Endothelial cell (in vitro differentiated cells): ENCODE measurements at regions not wholly inside any gene's neighbourhood (a gene's known extent, or its start where the extent isn't known, plus 50 kb on each side); places are given as distances from the start of the nearest gene placed in this dataset.

Experiments
- DNase-seq: peaks from one replicate; pipeline ENCODE4 v3.0.0; 2021; ENCODE audit warnings: low spot score
- H3K27ac Mint-ChIP-seq: one replicate; pipeline ENCODE4 v1.8.0; 2021; ENCODE audit warnings: mixed read lengths, inconsistent platforms; ENCODE audit not compliant: unreplicated experiment
- H3K27me3 Mint-ChIP-seq: one replicate; pipeline ENCODE4 v1.8.0; 2021; ENCODE audit warnings: mild to moderate bottlenecking, moderate library complexity, mixed read lengths, inconsistent platforms; ENCODE audit not compliant: unreplicated experiment
- H3K36me3 Mint-ChIP-seq: one replicate; pipeline ENCODE4 v1.8.0; 2021; ENCODE audit warnings: mild to moderate bottlenecking, low read depth, mixed read lengths, inconsistent platforms; ENCODE audit not compliant: unreplicated experiment
- H3K4me1 Mint-ChIP-seq: one replicate; pipeline ENCODE4 v1.8.0; 2021; ENCODE audit warnings: mild to moderate bottlenecking, mixed read lengths, inconsistent platforms; ENCODE audit not compliant: unreplicated experiment
- H3K4me3 Mint-ChIP-seq: one replicate; pipeline ENCODE4 v1.8.0; 2021; ENCODE audit warnings: mild to moderate bottlenecking, mixed read lengths, inconsistent platforms; ENCODE audit not compliant: unreplicated experiment
- H3K9me3 Mint-ChIP-seq: one replicate; pipeline ENCODE4 v1.8.0; 2021; ENCODE audit warnings: mixed read lengths, inconsistent platforms; ENCODE audit not compliant: unreplicated experiment
- TF ChIP-seq, protein P1 (sequence below): fragments of 200-600 bp; sonication (generic); IDR thresholded peaks from one replicate; pipeline ENCODE4 v1.5.0; 2021; ENCODE audit warnings: antibody characterized with exemption; ENCODE audit not compliant: unreplicated experiment

DNA sequence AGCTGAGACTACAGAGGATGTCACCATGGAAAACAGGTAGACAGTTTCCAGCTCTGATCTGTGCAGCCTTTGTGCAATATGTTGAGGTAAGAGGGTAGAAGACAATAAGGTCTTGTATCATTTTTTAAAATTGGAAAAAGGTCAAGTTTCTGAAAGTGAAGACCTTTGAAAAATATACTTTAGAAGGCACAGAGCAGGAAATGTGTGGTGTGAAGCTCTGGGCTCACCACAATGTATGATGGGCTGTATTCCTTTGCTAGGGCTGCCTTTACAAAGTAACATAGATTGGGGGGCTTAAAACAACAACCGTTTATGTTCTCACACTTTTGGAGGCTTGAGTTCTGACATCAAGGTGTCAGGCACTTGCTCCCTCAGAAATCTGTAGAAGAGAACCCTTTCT is 514.3 kb upstream of the JARID2 start:
- no peak for DNase-seq
- H3K36me3 Mint-ChIP-seq = no peaks in the 10 kb centered on the region
- H3K27ac Mint-ChIP-seq = no peak overlapping the region
- no peaks in the 10 kb centered on the region for H3K9me3 Mint-ChIP-seq
- TF ChIP-seq, protein P1, sequence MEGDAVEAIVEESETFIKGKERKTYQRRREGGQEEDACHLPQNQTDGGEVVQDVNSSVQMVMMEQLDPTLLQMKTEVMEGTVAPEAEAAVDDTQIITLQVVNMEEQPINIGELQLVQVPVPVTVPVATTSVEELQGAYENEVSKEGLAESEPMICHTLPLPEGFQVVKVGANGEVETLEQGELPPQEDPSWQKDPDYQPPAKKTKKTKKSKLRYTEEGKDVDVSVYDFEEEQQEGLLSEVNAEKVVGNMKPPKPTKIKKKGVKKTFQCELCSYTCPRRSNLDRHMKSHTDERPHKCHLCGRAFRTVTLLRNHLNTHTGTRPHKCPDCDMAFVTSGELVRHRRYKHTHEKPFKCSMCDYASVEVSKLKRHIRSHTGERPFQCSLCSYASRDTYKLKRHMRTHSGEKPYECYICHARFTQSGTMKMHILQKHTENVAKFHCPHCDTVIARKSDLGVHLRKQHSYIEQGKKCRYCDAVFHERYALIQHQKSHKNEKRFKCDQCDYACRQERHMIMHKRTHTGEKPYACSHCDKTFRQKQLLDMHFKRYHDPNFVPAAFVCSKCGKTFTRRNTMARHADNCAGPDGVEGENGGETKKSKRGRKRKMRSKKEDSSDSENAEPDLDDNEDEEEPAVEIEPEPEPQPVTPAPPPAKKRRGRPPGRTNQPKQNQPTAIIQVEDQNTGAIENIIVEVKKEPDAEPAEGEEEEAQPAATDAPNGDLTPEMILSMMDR = no peak
- no peak overlapping the region for H3K4me3 Mint-ChIP-seq
- H3K4me1 Mint-ChIP-seq = peaks cover 15% of the 10 kb centered on the region
- H3K27me3 Mint-ChIP-seq = peaks cover 1% of the 10 kb centered on the region

- TF ChIP-seq, protein P1 = no peak
- Mint-ChIP-seq H3K27ac (no peak overlapping the region), H3K4me1 (peaks cover 17% of the 10 kb centered on the region), H3K9me3 (no peaks in the 10 kb centered on the region), H3K27me3 (peaks cover 1% of the 10 kb centered on the region), H3K4me3 (no peak overlapping the region), H3K36me3 (no peaks in the 10 kb centered on the region)
- DNase-seq = no peak
Observed at GRCh38 chr6:14732226-14732843, 513.5 kb upstream of the JARID2 start.

DNA sequence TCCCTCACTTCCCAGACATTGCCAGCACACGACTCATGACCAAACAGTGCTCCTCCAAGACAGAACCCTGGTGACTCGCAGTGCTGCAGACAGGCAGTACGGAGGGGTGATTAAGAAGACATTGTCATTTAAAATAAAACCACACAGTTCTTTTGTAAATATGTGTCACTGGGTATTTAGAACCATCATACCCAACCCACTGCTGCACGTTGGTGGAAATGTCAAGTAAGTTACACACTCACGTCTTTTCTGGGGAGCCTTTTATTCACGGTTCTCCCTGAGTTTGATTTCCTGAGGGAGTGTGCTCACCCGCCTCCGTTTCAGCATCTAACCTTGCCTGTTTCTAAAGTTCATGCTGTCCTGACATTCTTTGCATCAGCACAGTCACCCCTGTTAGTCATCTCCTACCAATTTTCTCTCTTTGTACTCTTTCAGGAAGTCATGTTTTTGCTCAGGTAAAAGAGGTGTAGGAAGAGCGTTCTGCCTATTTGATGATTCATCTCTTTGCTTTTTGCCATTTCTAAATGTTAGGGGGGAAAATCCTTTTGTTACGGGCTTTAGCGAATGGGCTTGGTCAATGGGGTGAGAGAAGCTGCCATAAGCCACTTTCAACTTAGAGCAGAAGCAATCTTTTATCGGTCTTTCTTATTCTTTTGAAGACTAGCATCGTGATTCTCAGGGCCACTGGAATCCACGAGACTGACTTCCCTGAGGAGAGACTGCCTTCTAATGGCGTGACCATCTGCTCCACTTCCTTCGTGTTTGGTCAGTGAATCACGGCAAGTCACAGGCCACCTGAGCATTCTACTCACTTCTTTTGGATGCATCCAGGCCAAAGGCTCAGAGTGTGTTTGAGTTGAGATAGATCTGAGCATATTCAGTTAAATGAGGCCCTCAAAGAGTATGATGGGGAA is 512.8 kb upstream of the JARID2 start:
- no peak for DNase-seq
- TF ChIP-seq, protein P1 = no peak
- H3K4me1 Mint-ChIP-seq = peaks cover 17% of the 10 kb centered on the region

GRCh38 chr6:14734052-14734415 is 511.8 kb upstream of the JARID2 start:
- DNase-seq = no peak
- H3K36me3 Mint-ChIP-seq = no peaks in the 10 kb centered on the region

More for the DNA sequence above, 512.8 kb upstream of the JARID2 start:
- Mint-ChIP-seq H3K4me3 (no peak overlapping the region), H3K27me3 (peaks cover 1% of the 10 kb centered on the region), H3K9me3 (no peaks in the 10 kb centered on the region), H3K36me3 (no peaks in the 10 kb centered on the region), H3K27ac (no peak overlapping the region)

More at GRCh38 chr6:14734052-14734415, 511.8 kb upstream of the JARID2 start:
- H3K4me3 Mint-ChIP-seq = no peak overlapping the region
- H3K4me1 Mint-ChIP-seq = peaks cover 17% of the 10 kb centered on the region
- no peaks in the 10 kb centered on the region for H3K9me3 Mint-ChIP-seq
- H3K27ac Mint-ChIP-seq = no peak overlapping the region
- TF ChIP-seq, protein P1 = no peak
- peaks cover 1% of the 10 kb centered on the region for H3K27me3 Mint-ChIP-seq
